GM18868 (cell line): ENCODE measurements at regions not wholly inside any gene's neighbourhood (a gene's known extent, or its start where the extent isn't known, plus 50 kb on each side); places are given as distances from the start of the nearest gene placed in this dataset.
A peak's percentile ranks its signal among the peaks of the same experiment; 100 is the strongest.
"Not testable (repeated sequence)": the region's sequence is repeated elsewhere in the genome, so short reads cannot be mapped to it uniquely, and the experiment has no call there.

Experiments used
- ATAC-seq: cut with Tn5 transposase; IDR thresholded peaks from one replicate; pipeline ENCODE4 v1.9.1; 2021; ENCODE audit warnings: mild to moderate bottlenecking, moderate library complexity; ENCODE audit not compliant: unreplicated experiment

DNA sequence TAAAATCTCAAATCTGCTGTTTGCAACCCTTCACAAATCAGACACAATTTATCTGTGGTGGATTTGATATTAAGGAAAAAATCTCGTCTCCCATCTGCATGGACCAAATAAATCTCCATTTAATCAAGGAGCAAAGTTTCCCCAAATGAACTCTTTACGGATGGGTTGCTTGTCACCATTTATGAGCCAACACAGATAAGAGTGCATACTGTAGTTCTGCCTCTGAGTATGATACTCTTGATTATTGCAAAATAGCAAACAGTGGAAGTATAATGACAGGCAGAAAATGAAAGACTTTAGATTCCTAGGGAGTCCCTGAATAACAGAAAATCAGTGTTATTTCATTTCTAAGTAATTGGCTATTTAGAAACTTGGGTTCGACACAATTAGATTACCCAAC lies 1395.9 kb downstream of the FAM181B start:
- ATAC-seq, result no peak

- no peak for ATAC-seq
Observed at GRCh38 chr11:81332276-81332675, 1401.4 kb downstream of the FAM181B start.

DNA sequence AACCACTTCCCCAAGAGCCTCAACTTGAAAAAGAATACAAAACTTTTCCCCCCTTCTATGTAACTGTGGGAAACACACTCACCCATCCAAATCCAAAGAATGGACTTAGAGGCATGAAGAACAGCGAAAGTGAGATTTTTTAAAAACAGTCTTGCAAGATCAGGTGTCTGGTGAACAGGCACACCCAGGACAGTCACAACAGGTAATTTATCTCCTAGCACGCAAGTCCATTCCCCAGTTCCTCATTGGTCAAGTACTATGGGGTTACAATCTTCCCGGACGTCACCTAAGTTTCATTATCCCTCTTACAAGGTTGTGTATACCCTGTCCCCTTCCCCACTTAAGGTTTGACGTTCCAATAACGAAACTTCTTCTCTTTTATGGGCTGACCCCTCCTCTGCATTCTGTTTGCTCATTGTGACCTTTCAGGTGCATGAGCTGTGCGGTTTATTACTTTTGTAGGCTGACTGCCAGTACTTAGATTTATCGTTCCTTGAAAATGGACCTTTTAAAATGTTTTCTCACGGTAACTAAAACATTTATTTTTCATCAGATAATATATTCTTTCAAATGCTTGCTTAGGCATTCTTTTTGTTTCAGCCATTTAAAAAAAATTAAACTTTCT lies 1401.9 kb downstream of the FAM181B start:
- no peak for ATAC-seq

- ATAC-seq, result no peak
Observed at GRCh38 chr11:81331088-81331487, 1402.6 kb downstream of the FAM181B start.

DNA sequence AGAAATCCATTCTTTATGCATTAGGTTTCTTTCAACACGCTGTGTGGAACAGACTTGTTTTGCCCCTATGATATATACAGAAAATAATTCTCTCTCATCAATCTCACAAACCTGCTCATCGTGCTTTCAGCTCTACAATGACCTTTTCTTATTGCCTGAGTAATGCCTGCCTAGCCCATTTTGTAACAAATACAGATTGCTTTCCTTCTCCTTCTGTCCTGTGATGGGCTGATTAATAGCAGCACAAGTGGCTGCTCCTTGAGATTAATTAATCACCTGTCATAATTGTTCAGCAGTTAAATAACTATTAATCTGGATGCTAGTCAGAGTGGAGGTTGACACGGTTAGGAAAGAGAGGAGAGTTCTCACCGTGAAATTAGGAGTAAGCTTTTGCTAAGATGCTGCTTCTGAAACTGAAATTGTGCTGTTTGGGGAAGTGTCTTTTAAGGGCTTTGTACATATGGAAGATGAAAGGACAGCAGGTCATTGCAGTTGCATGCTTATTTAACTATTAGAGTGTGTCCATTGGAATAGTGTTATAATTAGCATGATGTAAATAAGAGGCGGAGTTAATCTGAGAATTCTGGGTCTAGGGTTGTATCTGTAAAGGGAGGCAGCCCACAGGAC lies 1430.5 kb downstream of the FAM181B start:
- no peak for ATAC-seq

- ATAC-seq, result no peak
Observed at GRCh38 chr11:81301166-81301830, 1432.4 kb downstream of the FAM181B start.

GRCh38 chr11:81286959-81287358 lies 1446.7 kb downstream of the FAM181B start:
- no peak for ATAC-seq

GRCh38 chr11:81286550-81286949 lies 1447.1 kb downstream of the FAM181B start:
- ATAC-seq, result no peak

- not testable (repeated sequence) for ATAC-seq
Observed at GRCh38 chr11:81280228-81280627, 1453.4 kb downstream of the FAM181B start.

DNA sequence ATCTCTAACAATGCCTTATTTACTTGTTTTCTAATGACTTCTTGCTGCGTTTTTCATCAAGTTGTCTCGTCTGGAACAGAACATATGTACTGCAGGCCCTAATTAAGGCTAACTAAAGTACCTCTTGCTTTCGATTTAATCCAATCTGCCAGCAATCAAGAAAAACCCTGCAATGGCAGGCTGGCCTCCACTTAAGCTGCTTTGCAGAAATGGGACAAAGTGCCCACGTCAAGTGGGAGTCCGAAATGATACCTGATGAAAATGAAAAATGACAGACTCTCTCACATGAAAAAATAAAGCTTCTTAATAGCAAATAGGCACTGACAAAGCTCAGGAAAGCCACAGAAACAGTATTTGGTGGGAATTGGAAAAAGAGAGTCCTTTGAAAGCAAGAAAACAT lies 1454.7 kb downstream of the FAM181B start:
- no peak for ATAC-seq

- ATAC-seq, result no peak
Observed at GRCh38 chr11:81270686-81271085, 1463.0 kb downstream of the FAM181B start.

GRCh38 chr11:81267246-81267645 lies 1466.4 kb downstream of the FAM181B start:
- no peak for ATAC-seq

- ATAC-seq, result no peak
Observed at GRCh38 chr11:81259471-81259870, 1474.2 kb downstream of the FAM181B start.

GRCh38 chr11:81255895-81256294 lies 1477.8 kb downstream of the FAM181B start:
- no peak for ATAC-seq

DNA sequence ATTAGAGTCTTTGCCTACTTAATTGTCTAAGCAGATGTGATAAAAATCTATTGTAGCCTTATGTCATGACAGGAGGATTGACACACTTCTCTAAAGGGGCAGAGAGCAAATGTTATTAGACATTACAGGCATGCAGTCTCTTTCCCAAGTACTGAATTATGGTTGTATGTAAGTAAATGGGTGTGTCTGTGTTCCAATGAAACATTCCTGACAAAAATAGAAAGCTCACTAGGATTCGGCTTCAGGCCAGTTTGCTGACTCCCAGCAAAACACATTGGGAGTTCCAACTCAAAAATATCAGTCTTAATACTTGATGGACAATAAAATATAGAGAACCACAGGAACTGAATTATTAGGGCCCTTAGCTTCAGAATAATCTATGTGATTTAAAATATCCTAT lies 1480.4 kb downstream of the FAM181B start:
- no peak for ATAC-seq

DNA sequence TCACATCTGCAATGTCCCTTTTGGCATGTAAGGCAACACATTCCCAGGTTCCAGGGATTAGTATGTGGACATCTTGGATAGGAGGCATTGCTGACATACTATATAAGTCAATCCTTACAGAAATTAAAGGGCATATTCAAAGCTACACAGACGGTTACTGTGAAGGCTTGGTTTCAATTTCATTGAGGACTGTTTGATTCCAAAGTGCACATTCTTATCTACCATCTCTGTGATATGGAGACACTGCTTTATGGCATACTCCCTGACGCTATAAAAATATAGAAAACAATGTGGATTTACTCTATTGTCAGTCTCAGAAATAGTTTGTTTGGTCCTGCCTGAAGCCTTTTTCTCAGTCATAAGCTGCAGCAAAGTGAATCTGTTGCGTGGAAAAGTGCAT lies 1486.7 kb downstream of the FAM181B start:
- ATAC-seq, result no peak

DNA sequence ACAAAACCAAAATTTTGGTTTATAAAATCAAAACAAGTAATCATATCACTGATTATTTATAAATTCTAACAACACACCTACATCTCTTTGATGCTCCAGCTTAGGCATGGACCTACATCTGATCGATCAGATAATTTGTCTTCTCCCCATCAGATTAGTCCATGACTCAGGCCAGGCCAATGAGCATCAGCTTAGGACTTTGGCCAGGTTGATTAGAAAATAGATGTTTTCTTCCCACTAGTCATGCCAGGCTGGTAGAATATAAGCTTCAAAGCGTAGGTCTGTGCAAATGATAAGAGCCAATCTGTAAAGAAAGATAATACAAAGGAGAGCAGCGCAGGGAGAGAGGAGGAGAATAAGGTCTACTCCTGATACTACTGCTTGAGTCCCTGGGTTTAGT lies 1487.9 kb downstream of the FAM181B start:
- ATAC-seq, result no peak

DNA sequence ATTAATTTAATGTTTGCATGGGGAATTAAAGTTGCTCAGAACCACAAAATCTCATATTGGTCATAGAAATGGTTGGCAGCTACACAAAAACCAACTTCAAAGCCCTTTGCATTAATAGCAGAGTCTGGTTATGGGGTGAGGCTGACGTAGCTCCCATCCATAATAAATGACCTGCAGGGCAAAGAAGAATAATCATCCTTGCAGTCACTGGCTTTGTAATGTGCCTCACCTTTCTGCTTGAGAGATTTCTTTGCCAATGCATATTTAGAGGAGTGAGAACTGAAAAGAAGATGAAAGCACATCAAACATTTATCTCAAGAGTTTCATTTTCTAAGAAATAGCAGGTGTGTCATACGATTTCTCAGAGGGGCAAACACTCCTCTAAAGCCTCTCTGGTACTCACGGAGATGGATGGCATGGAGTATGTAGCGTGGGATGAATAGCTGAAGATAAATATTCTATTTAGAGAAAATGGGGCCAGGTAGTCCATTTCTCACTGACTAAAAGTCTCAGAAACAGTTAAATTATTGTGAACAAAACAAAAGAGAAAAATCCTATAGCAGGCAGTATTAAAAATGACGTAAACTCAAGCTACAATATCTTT lies 1491.9 kb downstream of the FAM181B start:
- no peak for ATAC-seq

DNA sequence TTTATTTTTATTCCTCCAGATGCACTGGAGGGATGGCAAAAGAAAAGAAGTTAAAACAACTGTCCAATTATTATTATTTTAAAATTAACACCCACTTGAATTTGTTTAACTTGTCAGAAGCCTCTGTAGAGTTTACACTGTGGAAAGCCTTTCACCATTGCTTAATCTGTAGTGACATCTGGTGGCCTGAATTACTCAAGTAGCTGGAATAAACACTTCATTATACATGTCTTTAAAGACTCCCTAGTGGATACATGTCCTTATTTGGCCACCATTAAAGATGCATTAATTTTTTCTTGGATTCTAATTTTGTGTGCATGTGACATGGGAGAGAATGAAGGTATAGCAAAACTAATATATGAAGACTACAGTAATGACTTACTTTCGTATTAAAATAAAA lies 1496.5 kb downstream of the FAM181B start:
- ATAC-seq, result peak; percentile 72

- not testable (repeated sequence) for ATAC-seq
Observed at GRCh38 chr11:81227409-81227808, 1506.3 kb downstream of the FAM181B start.

DNA sequence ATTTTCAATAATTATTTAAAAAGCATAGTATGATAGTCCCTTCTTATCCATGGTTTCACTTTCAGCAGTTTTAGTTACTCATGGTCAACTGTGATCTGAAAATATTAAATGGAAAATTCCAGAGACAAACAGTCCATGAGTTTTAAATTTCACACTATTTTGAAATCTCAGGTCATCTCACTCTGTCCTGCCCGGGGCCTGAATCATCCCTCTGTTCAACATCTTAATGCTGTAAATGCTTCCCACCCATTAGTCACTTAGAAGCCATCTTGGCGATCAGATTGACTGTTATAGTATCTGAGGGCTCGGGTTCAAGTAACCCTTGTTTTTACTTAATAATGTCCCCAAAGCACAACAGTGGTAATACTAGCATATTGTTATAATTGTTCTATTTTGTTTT lies 1509.3 kb downstream of the FAM181B start:
- ATAC-seq, result no peak

DNA sequence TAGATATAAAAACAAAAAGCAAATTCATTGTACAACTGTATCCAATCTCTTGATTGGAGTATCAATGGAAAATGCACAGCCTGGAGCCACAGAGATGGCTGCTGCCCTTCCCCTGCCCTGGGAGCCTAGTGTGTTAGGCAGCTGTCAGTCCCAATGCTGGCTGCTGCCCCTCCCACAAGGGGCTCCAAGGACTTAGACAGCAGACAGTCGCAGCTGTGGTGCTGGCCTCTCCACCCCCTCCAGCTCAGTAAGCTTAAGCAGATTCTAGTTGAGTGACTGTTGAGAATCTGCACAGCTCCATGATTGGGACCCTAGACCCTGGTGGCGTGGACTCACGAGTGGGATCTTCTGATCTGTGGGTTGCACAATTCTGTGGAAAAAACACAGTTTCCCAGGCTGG lies 1511.2 kb downstream of the FAM181B start:
- ATAC-seq, result no peak
